ENCODE measurements at regions not wholly inside any gene's neighbourhood (a gene's known extent, or its start where the extent isn't known, plus 50 kb on each side); places are given as distances from the start of the nearest gene placed in this dataset.

- H3K27ac ChIP-seq, result no peak overlapping the region
- no peak for TF ChIP-seq ZFX (IDR thresholded peaks at IDR 0.05)
- TF ChIP-seq, protein P1, sequence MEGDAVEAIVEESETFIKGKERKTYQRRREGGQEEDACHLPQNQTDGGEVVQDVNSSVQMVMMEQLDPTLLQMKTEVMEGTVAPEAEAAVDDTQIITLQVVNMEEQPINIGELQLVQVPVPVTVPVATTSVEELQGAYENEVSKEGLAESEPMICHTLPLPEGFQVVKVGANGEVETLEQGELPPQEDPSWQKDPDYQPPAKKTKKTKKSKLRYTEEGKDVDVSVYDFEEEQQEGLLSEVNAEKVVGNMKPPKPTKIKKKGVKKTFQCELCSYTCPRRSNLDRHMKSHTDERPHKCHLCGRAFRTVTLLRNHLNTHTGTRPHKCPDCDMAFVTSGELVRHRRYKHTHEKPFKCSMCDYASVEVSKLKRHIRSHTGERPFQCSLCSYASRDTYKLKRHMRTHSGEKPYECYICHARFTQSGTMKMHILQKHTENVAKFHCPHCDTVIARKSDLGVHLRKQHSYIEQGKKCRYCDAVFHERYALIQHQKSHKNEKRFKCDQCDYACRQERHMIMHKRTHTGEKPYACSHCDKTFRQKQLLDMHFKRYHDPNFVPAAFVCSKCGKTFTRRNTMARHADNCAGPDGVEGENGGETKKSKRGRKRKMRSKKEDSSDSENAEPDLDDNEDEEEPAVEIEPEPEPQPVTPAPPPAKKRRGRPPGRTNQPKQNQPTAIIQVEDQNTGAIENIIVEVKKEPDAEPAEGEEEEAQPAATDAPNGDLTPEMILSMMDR (conservative IDR thresholded peaks at IDR 0.05), result no peak
These were observed 748.0 kb upstream of the PCDH7 start for GRCh38 chr4:29972121-29972520.

- no peak overlapping the region for H3K27ac ChIP-seq
- no peak for TF ChIP-seq ZFX (IDR thresholded peaks at IDR 0.05)
- TF ChIP-seq, protein P1 (conservative IDR thresholded peaks at IDR 0.05), result no peak
These were observed 736.3 kb upstream of the PCDH7 start for GRCh38 chr4:29983890-29984289.

DNA sequence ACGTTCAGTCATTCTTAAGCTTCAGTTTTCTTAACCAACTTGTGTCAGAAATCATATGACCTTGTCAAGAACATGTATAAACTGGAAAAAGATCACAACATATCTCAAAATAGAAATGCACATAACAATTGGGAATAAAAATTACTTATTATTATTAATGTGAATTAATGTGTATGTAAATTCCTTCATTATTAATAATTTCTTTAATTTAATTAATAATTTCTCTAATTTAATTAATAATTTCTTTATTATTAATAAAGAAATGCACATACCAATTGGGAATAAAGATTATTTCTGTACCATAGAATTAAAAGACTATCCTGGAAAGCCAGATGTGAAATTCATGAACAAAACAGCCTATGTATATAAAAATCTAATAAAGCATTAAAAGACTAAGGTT, 718.5 kb upstream of the PCDH7 start:
- TF ChIP-seq, protein P1 (conservative IDR thresholded peaks at IDR 0.05), result no peak
- TF ChIP-seq ZFX (IDR thresholded peaks at IDR 0.05), result no peak
- H3K27ac ChIP-seq, result no peak overlapping the region

DNA sequence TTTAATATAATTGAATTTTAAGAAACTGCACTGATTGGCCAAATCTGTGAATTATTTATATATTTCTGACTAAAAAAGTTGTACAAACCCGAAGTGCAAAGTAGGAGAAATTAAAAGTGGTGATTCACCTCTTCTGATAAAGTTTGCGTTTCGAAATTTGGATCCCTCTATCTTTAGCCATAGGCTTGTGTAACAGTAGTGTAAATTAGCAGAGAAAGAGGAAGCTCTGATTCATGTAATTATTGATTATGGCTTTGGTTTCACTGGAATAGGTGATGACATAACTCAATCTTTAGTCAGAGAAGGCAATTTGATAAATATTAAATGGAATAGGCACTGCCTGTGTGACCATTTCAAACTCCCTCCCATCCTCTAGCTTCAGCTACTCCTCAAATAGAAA, 717.8 kb upstream of the PCDH7 start:
- H3K27ac ChIP-seq, result no peak overlapping the region
- TF ChIP-seq, protein P1 (conservative IDR thresholded peaks at IDR 0.05), result no peak
- TF ChIP-seq ZFX (IDR thresholded peaks at IDR 0.05), result no peak

- H3K27ac ChIP-seq, result no peak overlapping the region
- no peak for TF ChIP-seq ZFX (IDR thresholded peaks at IDR 0.05)
- TF ChIP-seq, protein P1 (conservative IDR thresholded peaks at IDR 0.05), result no peak
These were observed 714.2 kb upstream of the PCDH7 start for GRCh38 chr4:30005995-30006394.

DNA sequence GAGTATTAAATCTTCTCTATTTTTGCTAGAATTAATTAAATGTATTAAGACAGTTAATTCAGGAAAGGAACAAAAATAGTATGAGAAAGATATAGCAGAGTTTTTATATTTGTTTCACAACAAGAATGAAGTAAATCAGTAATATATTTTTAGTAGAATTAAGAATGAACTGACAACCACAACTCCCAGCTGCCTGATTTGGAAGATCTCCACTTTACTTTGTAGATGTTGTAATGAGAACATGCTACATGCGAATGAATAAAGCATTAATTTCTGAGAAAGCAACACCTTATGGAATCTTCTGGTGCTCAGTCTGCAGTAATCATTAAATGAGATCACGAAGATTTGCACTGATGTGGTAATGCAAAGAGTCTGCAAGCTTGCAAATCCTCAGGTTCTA, 695.6 kb upstream of the PCDH7 start:
- no peak for TF ChIP-seq ZFX (IDR thresholded peaks at IDR 0.05)
- TF ChIP-seq, protein P1 (conservative IDR thresholded peaks at IDR 0.05), result no peak
- H3K27ac ChIP-seq, result no peak overlapping the region

GRCh38 chr4:30028826-30029225, 691.3 kb upstream of the PCDH7 start:
- no peak for TF ChIP-seq ZFX (IDR thresholded peaks at IDR 0.05)
- TF ChIP-seq, protein P1 (conservative IDR thresholded peaks at IDR 0.05), result no peak
- H3K27ac ChIP-seq, result no peak overlapping the region

All from C4-2B (cell line).